BLaER1 (cell line): ENCODE measurements at regions not wholly inside any gene's neighbourhood (a gene's known extent, or its start where the extent isn't known, plus 50 kb on each side); places are given as distances from the start of the nearest gene placed in this dataset.
"Not testable (repeated sequence)": the region's sequence is repeated elsewhere in the genome, so short reads cannot be mapped to it uniquely, and the experiment has no call there.

Experiments
- H3K27ac ChIP-seq: shearing (Covaris generic); formaldehyde crosslinking; 2 replicates; pipeline ENCODE4 v1.8.1; 2022
- H3K27me3 ChIP-seq: shearing (Covaris generic); formaldehyde crosslinking; 2 replicates; pipeline ENCODE4 v1.8.1; 2022
- H3K36me3 ChIP-seq: shearing (Covaris generic); formaldehyde crosslinking; 2 replicates; pipeline ENCODE4 v1.8.1; 2022
- H3K4me1 ChIP-seq: shearing (Covaris generic); formaldehyde crosslinking; 2 replicates; pipeline ENCODE4 v1.8.1; 2022
- H3K4me2 ChIP-seq: shearing (Covaris generic); formaldehyde crosslinking; 2 replicates; pipeline ENCODE4 v1.8.1; 2022
- H3K4me3 ChIP-seq: shearing (Covaris generic); formaldehyde crosslinking; 2 replicates; pipeline ENCODE4 v1.8.1; 2022
- H3K9ac ChIP-seq: shearing (Covaris generic); formaldehyde crosslinking; 2 replicates; pipeline ENCODE4 v1.8.1; 2022
- H3K9me3 ChIP-seq: shearing (Covaris generic); formaldehyde crosslinking; 2 replicates; pipeline ENCODE4 v1.8.1; 2022
- H4K20me1 ChIP-seq: shearing (Covaris generic); formaldehyde crosslinking; 2 replicates; pipeline ENCODE4 v1.8.1; 2022
- Cebpa-rat ChIP-seq: shearing (Covaris generic); IDR thresholded peaks from 2 replicates; pipeline ENCODE4 v1.8.1; 2022

DNA sequence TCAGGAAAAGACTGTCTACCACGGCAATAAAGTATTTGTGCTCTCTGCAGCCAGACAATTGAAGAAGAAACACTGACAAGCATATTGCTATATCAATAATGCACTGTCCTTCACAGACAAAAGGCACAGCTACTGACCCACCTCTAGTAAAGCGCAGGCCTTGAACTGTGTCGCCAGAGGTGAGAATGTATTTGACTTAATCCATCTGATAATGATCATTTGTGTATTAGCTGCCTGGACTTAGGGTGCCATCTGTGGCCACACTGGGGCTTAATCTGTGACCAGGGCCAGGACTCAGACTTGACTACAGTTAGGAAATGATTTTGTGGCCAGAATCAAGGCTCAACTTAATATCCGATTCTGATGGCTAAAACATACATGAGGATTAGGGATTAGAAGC is 260.4 kb downstream of the SMARCA1 start:
- no peaks in the 10 kb centered on the region for H4K20me1 ChIP-seq
- TF ChIP-seq Cebpa-rat = no peak
- no peak overlapping the region for H3K9ac ChIP-seq
- no peak overlapping the region for H3K4me3 ChIP-seq
- no peak overlapping the region for H3K27ac ChIP-seq
- H3K36me3 ChIP-seq = no peaks in the 10 kb centered on the region
- H3K27me3 ChIP-seq = peaks cover 63% of the 10 kb centered on the region
- H3K4me1 ChIP-seq = no peaks in the 10 kb centered on the region
- H3K4me2 ChIP-seq = no peak overlapping the region
- H3K9me3 ChIP-seq = no peaks in the 10 kb centered on the region

DNA sequence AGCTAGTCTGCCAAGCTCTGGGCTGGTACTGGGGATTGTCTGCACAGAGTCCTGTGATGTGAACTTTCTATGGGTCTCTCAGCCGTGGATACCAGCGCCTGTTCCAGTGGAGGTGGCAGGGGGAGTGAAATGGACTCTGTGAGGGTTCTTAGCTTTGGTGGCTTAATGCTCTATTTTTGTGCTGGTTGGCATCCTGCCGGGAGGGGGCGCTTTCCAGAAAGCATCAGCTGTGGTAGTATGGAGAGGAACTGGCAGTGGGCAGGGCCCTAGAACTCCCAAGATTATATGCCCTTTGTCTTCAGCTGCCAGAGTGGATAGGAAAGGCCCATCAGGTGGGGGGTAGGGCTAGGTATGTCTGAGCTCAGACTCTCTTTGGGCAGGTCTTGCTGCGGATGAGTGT is 267.8 kb downstream of the SMARCA1 start:
- H3K9ac ChIP-seq, H3K9me3 ChIP-seq, H3K27ac ChIP-seq, H3K36me3 ChIP-seq, H3K4me2 ChIP-seq, H3K4me3 ChIP-seq, H4K20me1 ChIP-seq, H3K4me1 ChIP-seq: not testable (repeated sequence)
- H3K27me3 ChIP-seq = peaks cover 77% of the 10 kb centered on the region

DNA sequence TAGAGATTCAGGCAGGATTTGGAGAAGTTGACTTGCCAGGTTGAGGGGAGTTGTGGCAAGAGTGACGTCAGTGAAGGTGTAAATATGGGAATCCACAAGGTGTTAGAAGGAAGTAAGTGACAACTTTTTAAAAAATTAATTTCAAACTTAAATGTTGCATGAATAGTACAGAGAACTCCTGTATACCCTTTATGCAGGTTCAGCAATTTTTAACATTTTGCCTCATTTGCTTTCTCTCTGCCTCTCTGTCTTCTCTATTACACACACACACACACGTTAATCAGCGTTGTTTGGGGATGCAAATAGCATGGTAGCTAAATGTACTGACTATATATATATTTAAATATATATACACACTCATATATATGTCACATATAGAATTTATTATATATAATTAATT is 273.7 kb downstream of the SMARCA1 start:
- no peak for TF ChIP-seq Cebpa-rat
- no peaks in the 10 kb centered on the region for H3K4me1 ChIP-seq
- no peaks in the 10 kb centered on the region for H3K9me3 ChIP-seq
- no peak overlapping the region for H3K27ac ChIP-seq
- no peaks in the 10 kb centered on the region for H4K20me1 ChIP-seq
- H3K9ac ChIP-seq = no peak overlapping the region
- H3K36me3 ChIP-seq = no peaks in the 10 kb centered on the region
- no peak overlapping the region for H3K4me3 ChIP-seq
- peaks cover 43% of the 10 kb centered on the region for H3K27me3 ChIP-seq
- no peak overlapping the region for H3K4me2 ChIP-seq

DNA sequence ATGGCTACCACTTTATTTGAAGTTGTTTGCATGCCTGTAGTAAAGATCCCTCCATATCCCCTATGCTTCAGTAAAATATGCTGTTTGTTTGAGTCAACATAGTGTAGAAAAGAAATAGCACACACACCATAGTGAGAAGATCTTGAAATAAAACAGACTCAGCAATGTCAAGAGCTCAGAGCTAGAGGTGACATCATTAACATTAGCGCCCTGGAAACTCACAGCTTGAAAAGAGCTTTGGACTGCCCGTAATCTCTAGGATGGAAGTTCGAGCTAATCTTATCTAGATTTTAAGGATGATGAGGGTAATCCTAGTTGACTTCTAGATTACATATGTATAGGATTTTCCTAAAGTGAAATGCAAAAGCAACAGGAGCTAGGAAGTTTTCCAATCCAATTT is 275.6 kb downstream of the SMARCA1 start:
- Histone ChIP-seq H4K20me1 (no peaks in the 10 kb centered on the region), H3K4me1 (no peaks in the 10 kb centered on the region)
- no peak for TF ChIP-seq Cebpa-rat

DNA sequence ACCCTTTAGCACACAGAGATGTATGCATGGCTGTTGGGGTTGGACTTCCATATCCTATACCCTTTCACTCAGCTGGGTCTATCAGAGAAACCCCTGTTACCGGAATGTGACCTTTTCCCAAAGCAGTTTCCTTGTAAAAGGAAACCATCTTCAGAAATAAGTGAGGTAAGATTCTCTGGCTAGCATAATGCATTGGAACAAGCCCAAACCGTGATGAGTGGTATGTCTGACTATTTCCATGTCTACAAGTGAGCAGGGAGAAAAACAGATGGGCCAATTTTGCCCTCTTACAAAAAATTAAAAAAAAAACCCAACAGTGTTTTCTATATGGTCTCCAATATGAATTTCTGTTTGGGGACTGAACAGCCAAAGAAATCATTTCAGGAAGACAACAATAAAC is 283.9 kb downstream of the SMARCA1 start:
- Histone ChIP-seq H3K4me3 (no peak overlapping the region), H4K20me1 (no peaks in the 10 kb centered on the region), H3K4me2 (no peak overlapping the region), H3K4me1 (no peaks in the 10 kb centered on the region), H3K9ac (no peak overlapping the region), H3K9me3 (no peaks in the 10 kb centered on the region; the same call in 1 of the 2 replicates), H3K27ac (no peak overlapping the region), H3K36me3 (no peaks in the 10 kb centered on the region), H3K27me3 (peaks cover 44% of the 10 kb centered on the region)
- TF ChIP-seq Cebpa-rat = no peak

More for the DNA sequence above, 275.6 kb downstream of the SMARCA1 start:
- Histone ChIP-seq H3K4me2 (no peak overlapping the region), H3K27ac (no peak overlapping the region), H3K4me3 (no peak overlapping the region), H3K36me3 (no peaks in the 10 kb centered on the region), H3K27me3 (peaks cover 29% of the 10 kb centered on the region), H3K9me3 (no peaks in the 10 kb centered on the region), H3K9ac (no peak overlapping the region)

DNA sequence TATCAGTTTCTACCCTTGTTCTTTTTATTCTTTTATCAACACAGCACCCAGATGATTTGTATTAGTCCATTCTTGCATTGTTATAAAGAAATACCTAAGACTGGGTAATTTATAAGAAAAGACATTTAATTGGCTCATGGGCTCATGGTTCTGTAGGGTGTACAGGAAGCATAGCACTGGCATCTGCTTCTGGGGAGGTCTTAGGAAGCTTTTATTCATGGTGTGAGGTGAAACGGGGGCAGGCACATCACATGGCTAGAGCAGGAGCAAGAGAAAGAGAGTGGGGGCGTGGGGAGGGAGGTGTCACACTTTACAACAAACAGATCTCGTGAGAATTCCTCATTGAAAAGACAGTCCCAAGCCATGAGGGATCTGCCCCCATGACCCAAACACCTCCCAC is 285.3 kb downstream of the SMARCA1 start:
- TF ChIP-seq Cebpa-rat = no peak
- no peaks in the 10 kb centered on the region for H4K20me1 ChIP-seq
- H3K36me3 ChIP-seq = no peaks in the 10 kb centered on the region

DNA sequence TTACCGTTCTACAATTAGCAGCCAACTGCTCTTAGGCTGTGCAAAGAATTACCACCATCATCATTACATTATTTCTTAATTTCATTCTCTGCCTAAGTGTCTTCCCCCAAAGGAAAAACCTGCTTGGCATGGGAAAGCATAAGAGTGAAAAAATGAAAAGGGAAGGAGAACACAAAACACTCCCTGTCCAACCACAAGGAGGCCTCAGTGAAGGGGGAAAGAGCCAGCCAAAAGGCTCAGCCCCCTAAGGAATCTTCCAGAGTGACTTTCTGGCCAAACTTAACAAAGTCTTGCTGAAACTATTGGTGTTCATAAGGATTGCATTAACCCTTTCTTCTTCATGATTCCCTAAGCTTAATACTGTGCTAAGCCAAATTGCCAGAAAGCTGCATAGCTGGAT is 287.4 kb downstream of the SMARCA1 start:
- Histone ChIP-seq H3K27ac (no peak overlapping the region), H3K27me3 (peaks cover 71% of the 10 kb centered on the region), H3K4me3 (no peak overlapping the region), H3K4me2 (no peak overlapping the region), H3K9me3 (no peaks in the 10 kb centered on the region; the same call in 1 of the 2 replicates), H3K4me1 (no peaks in the 10 kb centered on the region), H3K36me3 (no peaks in the 10 kb centered on the region), H3K9ac (no peak overlapping the region), H4K20me1 (no peaks in the 10 kb centered on the region)
- TF ChIP-seq Cebpa-rat = no peak

More for the DNA sequence above, 285.3 kb downstream of the SMARCA1 start:
- Histone ChIP-seq H3K4me3 (no peak overlapping the region), H3K9me3 (no peaks in the 10 kb centered on the region; the same call in 1 of the 2 replicates), H3K27ac (no peak overlapping the region), H3K4me1 (no peaks in the 10 kb centered on the region), H3K27me3 (peaks cover 57% of the 10 kb centered on the region), H3K9ac (no peak overlapping the region), H3K4me2 (no peak overlapping the region)

DNA sequence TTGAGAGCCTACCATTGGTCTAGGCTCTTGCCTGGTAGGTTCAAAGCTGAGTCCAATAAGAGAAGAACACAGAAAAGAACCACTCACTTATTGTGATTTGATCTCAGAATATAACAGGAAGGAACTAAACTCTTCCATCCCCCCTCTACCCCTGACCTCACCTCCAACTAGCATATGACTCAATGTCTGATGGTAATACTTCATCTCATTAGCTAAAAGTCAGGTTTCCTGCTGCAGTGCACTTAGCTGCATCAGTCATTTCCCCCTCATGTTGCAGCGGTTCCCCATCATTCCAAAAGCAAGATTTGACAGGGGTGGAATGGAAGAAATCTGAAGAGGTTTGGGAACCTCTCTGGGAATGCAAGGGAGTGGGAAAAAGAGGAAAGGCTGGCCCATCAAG is 289.5 kb downstream of the SMARCA1 start:
- no peak overlapping the region for H3K4me3 ChIP-seq
- no peak for TF ChIP-seq Cebpa-rat
- no peaks in the 10 kb centered on the region for H3K9me3 ChIP-seq
- no peaks in the 10 kb centered on the region for H3K36me3 ChIP-seq
- H3K4me1 ChIP-seq = no peaks in the 10 kb centered on the region
- H3K9ac ChIP-seq = no peak overlapping the region
- no peaks in the 10 kb centered on the region for H4K20me1 ChIP-seq
- no peak overlapping the region for H3K27ac ChIP-seq
- H3K4me2 ChIP-seq = no peak overlapping the region
- H3K27me3 ChIP-seq = peaks cover 79% of the 10 kb centered on the region

DNA sequence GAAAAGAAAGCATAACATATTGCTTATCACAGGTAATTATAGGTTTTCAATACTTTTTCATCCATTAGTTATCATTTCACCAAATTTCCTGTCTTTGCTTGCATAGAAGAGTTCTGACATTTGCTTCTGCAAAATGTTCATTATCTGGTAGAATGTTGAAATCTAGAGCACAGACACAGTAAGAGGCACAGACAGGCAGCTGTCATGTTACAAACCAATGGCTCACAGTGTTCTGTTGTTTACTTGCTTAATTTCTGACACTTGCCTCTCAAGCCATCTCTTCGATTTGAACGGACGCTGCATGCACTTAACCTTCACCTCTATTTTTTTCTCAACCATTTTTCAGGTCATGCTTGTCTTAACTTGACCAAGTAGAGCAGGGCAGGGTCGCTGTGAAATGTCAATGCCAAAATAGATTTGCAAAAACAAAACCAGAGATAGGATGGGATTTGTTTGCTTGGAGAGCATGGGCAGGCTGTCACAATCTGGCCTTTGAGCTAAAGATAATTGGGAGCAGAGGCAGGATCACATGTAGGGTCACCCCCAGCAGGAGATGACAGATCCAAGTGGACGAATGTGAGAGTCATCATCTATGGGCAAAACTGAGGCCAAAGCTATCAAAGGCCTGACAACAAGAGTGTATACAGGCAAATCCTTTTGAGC is 292.3 kb downstream of the SMARCA1 start:
- Histone ChIP-seq H3K4me3 (no peak overlapping the region), H3K4me2 (no peak overlapping the region), H3K9me3 (no peaks in the 10 kb centered on the region), H3K27me3 (peaks cover 85% of the 10 kb centered on the region), H3K9ac (no peak overlapping the region), H4K20me1 (no peaks in the 10 kb centered on the region), H3K27ac (no peak overlapping the region), H3K4me1 (no peaks in the 10 kb centered on the region), H3K36me3 (no peaks in the 10 kb centered on the region)
- no peak for TF ChIP-seq Cebpa-rat

DNA sequence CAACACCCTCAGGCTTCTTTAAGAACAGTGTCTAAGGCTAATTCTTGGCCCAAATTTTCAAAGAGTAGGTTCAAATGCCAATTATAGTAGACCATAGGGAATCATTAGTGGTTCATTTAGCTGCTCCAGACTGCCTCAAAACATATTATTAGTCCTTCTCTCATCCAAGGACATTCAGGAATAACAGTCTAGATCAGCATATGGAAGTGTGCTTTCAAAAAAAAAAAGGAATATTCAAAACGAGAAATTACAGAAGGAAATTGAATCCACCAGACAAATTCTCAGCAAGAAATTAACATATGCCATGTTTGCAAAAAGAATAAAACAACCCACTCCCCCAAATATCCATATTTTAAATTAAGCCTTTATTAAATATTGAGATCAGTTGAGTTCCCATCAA is 293.1 kb downstream of the SMARCA1 start:
- Histone ChIP-seq H3K4me2 (no peak overlapping the region), H3K27me3 (peaks cover 81% of the 10 kb centered on the region), H3K9ac (no peak overlapping the region), H3K36me3 (no peaks in the 10 kb centered on the region), H4K20me1 (no peaks in the 10 kb centered on the region), H3K4me3 (no peak overlapping the region), H3K9me3 (no peaks in the 10 kb centered on the region), H3K27ac (no peak overlapping the region), H3K4me1 (no peaks in the 10 kb centered on the region)
- no peak for TF ChIP-seq Cebpa-rat

DNA sequence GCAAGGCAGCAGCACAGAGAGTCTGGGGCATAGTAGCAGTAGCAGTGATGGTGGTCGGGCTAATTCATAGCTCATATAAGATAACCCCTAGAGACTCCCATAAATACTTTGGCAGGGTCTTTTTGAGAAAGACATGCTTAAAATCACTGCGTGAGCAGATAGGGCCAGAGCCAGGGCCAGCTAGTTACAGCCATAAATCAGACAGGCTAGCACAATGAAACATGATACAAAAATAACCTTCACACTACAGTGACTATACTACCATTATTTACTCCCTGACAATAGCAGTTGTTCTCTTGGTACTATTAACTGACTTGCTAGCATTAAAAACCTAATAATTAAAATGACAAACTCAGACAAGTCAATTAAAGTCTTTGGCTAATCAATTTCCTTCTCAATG is 295.9 kb downstream of the SMARCA1 start:
- H3K27ac ChIP-seq = no peak overlapping the region
- H3K4me1 ChIP-seq = no peaks in the 10 kb centered on the region
- no peak overlapping the region for H3K4me2 ChIP-seq
- no peaks in the 10 kb centered on the region for H3K9me3 ChIP-seq
- no peaks in the 10 kb centered on the region for H3K36me3 ChIP-seq
- no peak for TF ChIP-seq Cebpa-rat
- H3K9ac ChIP-seq = no peak overlapping the region
- H3K27me3 ChIP-seq = peaks cover 81% of the 10 kb centered on the region
- H3K4me3 ChIP-seq = no peak overlapping the region
- no peaks in the 10 kb centered on the region for H4K20me1 ChIP-seq
